ENCODE measurements at regions not wholly inside any gene's neighbourhood (a gene's known extent, or its start where the extent isn't known, plus 50 kb on each side); places are given as distances from the start of the nearest gene placed in this dataset.

DNA sequence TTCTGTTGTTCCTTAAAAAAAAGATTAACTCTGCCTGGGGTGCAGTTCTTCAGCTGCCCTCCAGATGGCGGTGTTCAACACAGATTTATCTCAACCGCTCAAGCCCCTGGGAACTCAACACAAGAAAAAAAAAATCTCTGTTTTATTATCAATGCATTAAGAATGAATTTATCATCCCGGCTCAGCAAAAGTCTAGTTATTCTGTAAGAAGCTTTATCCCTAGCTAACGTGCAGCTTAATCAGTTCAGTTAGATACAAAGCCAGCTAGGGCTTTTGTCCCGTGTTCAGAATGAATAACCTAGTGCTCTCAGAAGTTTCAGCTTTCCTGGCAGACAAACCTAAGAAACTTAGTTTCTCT lies 475.9 kb upstream of the CCL2 start:
- Histone ChIP-seq H3K4me1 (ENCODE audit: low read depth) (no peaks in the 10 kb centered on the region), H3K4me3 (no peak overlapping the region), H3K36me3 (ENCODE audit: low read depth) (no peaks in the 10 kb centered on the region), H3K9me3 (no peaks in the 10 kb centered on the region)
- peak in 2 of 3 donors; percentile 33 to 53 for DNase-seq
- intact Hi-C loops (cut with DNase I, micrococcal nuclease), result loop anchor here in 1 of 2 donors (10.0 kb wide), 1 partner anchor 366 kb away; no protein-coding TSS in a partner anchor
- TF ChIP-seq, protein P1, sequence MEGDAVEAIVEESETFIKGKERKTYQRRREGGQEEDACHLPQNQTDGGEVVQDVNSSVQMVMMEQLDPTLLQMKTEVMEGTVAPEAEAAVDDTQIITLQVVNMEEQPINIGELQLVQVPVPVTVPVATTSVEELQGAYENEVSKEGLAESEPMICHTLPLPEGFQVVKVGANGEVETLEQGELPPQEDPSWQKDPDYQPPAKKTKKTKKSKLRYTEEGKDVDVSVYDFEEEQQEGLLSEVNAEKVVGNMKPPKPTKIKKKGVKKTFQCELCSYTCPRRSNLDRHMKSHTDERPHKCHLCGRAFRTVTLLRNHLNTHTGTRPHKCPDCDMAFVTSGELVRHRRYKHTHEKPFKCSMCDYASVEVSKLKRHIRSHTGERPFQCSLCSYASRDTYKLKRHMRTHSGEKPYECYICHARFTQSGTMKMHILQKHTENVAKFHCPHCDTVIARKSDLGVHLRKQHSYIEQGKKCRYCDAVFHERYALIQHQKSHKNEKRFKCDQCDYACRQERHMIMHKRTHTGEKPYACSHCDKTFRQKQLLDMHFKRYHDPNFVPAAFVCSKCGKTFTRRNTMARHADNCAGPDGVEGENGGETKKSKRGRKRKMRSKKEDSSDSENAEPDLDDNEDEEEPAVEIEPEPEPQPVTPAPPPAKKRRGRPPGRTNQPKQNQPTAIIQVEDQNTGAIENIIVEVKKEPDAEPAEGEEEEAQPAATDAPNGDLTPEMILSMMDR (IDR thresholded peaks at IDR 0.05), result peak; percentile 92
- ATAC-seq, result peak; percentile 67

DNA sequence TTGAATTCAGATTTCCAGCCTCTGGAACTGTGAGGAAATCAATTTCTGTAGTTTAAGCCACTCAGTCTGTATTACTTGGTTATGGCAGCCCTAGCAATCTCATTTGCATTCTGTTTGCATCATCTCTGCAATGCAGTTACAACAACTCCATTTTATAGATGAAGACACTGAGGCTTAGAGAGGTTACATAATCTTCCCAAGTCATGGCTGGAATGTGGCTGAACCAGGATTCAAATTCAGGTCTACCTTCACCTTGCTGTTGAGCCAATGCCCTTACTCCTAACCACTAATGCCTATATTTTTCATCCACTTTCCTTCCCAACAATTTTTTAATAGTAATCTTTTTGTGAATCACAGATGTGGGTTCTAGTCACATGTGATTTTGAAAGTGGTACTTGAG lies 469.8 kb upstream of the CCL2 start:
- DNase-seq (no peak), ATAC-seq (no peak)
- no peaks in the 10 kb centered on the region for H3K9me3 ChIP-seq
- H3K4me3 ChIP-seq, result no peak overlapping the region
- H3K36me3 ChIP-seq (ENCODE audit: low read depth), result no peaks in the 10 kb centered on the region
- TF ChIP-seq, protein P1 (IDR thresholded peaks at IDR 0.05), result no peak
- no peaks in the 10 kb centered on the region for H3K4me1 ChIP-seq (ENCODE audit: low read depth)
- intact Hi-C loops (cut with DNase I, micrococcal nuclease), result no loop called here

DNA sequence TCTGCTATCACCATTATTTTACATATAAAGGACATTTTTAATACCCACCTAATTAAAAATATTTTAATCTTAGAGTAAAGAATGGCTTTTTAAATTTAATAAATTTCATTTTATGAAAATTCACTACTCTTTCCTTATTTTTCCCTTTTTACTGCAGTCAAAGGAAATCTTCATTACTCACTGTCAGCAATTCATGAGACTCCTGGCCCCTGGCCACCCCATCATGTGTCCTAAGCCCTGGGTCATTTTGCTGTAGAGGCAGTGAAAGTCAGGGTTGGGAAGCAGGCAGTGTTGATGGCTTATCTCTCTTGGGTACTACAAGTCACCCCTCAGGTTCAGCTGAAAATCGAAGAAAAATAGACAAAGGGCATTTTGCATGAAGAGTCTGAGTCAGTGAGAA lies 468.6 kb upstream of the CCL2 start:
- H3K4me3 ChIP-seq, result no peak overlapping the region
- no peak for ATAC-seq
- intact Hi-C loops (cut with DNase I, micrococcal nuclease), result no loop called here
- peak in 1 of 3 donors; percentile 21 for DNase-seq
- H3K36me3 ChIP-seq (ENCODE audit: low read depth), result no peaks in the 10 kb centered on the region
- H3K9me3 ChIP-seq, result no peaks in the 10 kb centered on the region
- TF ChIP-seq, protein P1 (IDR thresholded peaks at IDR 0.05), result no peak
- no peaks in the 10 kb centered on the region for H3K4me1 ChIP-seq (ENCODE audit: low read depth)

DNA sequence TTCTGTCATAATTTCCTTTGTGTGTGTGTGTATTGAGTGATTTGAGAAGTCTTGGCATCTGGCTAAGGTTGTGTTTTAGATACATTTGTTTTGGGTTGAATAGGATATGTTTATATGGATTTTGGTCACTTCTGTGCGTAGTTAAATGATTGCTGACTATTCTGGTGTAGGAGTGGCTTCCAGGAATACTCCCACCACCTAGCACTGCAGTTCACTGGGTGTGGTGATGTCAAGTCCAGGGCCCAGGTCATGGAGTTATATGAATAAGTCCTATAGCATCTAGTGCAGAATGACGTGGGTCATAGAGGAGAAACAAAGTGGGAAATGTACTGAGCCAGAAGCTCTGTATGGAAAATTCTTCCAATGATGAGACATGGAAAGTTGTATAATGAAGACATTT lies 465.4 kb upstream of the CCL2 start:
- ATAC-seq (no peak), DNase-seq (no peak)
- Histone ChIP-seq H3K4me1 (ENCODE audit: low read depth) (no peaks in the 10 kb centered on the region), H3K4me3 (no peak overlapping the region), H3K9me3 (no peaks in the 10 kb centered on the region), H3K36me3 (ENCODE audit: low read depth) (no peaks in the 10 kb centered on the region)
- intact Hi-C loops (cut with DNase I, micrococcal nuclease), result no loop called here
- TF ChIP-seq, protein P1 (IDR thresholded peaks at IDR 0.05), result no peak

DNA sequence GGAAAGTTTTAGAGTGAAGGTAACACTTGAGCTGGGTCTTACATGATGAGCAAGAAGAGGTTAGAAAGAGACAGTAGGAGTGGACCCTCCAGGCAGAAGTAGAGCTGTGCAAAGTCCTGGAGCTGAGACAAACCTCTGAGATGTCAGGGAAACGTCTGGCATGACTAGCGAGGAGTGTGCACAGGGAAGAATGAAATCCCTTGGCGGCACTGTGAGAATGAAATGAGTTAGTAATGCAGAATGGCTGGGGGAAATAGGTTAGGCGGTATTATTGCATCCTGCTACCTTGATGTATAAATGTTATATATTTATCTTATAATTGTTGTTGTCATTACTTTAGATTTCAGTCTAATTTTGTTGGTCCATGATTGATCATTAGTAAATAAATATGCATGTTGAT lies 457.9 kb upstream of the CCL2 start:
- DNase-seq (no peak), ATAC-seq (no peak)
- intact Hi-C loops (cut with DNase I, micrococcal nuclease), result no loop called here
- no peaks in the 10 kb centered on the region for H3K4me1 ChIP-seq (ENCODE audit: low read depth)
- H3K9me3 ChIP-seq, result no peaks in the 10 kb centered on the region
- H3K36me3 ChIP-seq (ENCODE audit: low read depth), result no peaks in the 10 kb centered on the region
- no peak overlapping the region for H3K4me3 ChIP-seq
- TF ChIP-seq, protein P1 (IDR thresholded peaks at IDR 0.05), result no peak

DNA sequence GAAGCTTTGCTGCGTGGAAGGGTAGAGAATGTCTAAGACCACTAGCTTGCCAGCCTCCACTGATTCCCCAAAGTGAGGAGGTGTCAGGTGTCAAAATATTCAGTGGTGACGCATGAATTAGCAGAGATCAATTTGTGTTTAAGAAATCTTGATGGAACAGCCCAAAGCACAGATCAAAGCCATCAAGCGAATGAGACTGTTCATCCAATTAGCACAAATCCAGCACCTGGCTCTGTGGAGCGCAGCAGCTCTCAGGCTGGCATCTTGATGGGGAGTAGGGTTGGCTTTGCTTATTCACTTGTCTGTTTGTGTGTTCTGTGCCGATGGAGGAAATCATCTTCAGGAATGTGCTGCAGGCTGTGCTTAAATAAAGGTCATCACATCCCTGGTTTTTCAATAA lies 456.8 kb upstream of the CCL2 start:
- Histone ChIP-seq H3K36me3 (ENCODE audit: low read depth) (no peaks in the 10 kb centered on the region), H3K4me3 (no peak overlapping the region), H3K9me3 (no peaks in the 10 kb centered on the region), H3K4me1 (ENCODE audit: low read depth) (no peaks in the 10 kb centered on the region)
- intact Hi-C loops (cut with DNase I, micrococcal nuclease), result no loop called here
- no peak for ATAC-seq
- DNase-seq, result no peak
- TF ChIP-seq, protein P1 (IDR thresholded peaks at IDR 0.05), result no peak
